Type B pancreatic cell (in vitro differentiated cells): ENCODE measurements at regions not wholly inside any gene's neighbourhood (a gene's known extent, or its start where the extent isn't known, plus 50 kb on each side); places are given as distances from the start of the nearest gene placed in this dataset.
"Not testable (repeated sequence)": the region's sequence is repeated elsewhere in the genome, so short reads cannot be mapped to it uniquely, and the experiment has no call there.

Source experiments
- DNase-seq: peaks from one replicate; pipeline ENCODE4 v3.0.0; 2021; ENCODE audit warnings: mixed read lengths; ENCODE audit not compliant: unreplicated experiment; ENCODE audit errors: extremely low spot score
- H3K27ac Mint-ChIP-seq: 2 replicates; pipeline ENCODE4 v1.8.0; 2021; ENCODE audit warnings: mild to moderate bottlenecking, mixed read lengths
- H3K27me3 Mint-ChIP-seq: 2 replicates; pipeline ENCODE4 v1.8.0; 2021; ENCODE audit warnings: mixed read lengths
- H3K36me3 Mint-ChIP-seq: 2 replicates; pipeline ENCODE4 v1.8.0; 2021; ENCODE audit warnings: mixed read lengths
- H3K4me1 Mint-ChIP-seq: one replicate; pipeline ENCODE4 v1.8.0; 2021; ENCODE audit warnings: mixed read lengths; ENCODE audit not compliant: unreplicated experiment
- H3K4me3 Mint-ChIP-seq: 2 replicates; pipeline ENCODE4 v1.8.0; 2021; ENCODE audit warnings: mild to moderate bottlenecking, mixed read lengths
- H3K9me3 Mint-ChIP-seq: 2 replicates; pipeline ENCODE4 v1.8.0; 2021; ENCODE audit warnings: mixed read lengths
- CTCF ChIP-seq: fragments of 200-600 bp; sonication (generic); conservative IDR thresholded peaks from 2 replicates; pipeline ENCODE4 v1.5.0; 2021; ENCODE audit warnings: antibody characterized with exemption, mild to moderate bottlenecking

- Mint-ChIP-seq H3K4me1 (peaks cover 12% of the 10 kb centered on the region), H3K4me3 (no peak overlapping the region), H3K27ac (no peak overlapping the region), H3K36me3 (no peaks in the 10 kb centered on the region), H3K9me3 (no peaks in the 10 kb centered on the region), H3K27me3 (peaks cover 3% of the 10 kb centered on the region)
- DNase-seq, result no peak
- TF ChIP-seq CTCF, result no peak
These were observed 352.8 kb upstream of the VSTM2A start for GRCh38 chr7:54189330-54189729.

DNA sequence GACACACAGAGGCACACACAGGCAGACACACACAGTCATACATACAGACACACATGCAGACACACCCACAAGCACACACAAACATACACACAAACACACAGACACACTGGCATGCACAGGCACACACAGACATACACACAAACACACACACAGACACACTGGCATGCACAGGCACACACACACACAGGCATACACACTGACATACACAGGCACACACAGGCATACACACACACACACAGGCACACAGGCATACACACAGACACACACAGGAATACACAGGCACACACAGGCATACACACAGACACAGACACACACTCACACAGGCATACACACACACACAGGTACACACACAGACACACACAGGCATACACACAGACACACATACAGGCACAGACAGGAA lies 340.7 kb upstream of the VSTM2A start:
- H3K27me3 Mint-ChIP-seq, result no peaks in the 10 kb centered on the region
- no peak overlapping the region for H3K4me3 Mint-ChIP-seq
- no peaks in the 10 kb centered on the region for H3K4me1 Mint-ChIP-seq
- H3K27ac Mint-ChIP-seq, result no peak overlapping the region
- no peak for TF ChIP-seq CTCF
- H3K9me3 Mint-ChIP-seq, result no peaks in the 10 kb centered on the region
- DNase-seq, result no peak
- H3K36me3 Mint-ChIP-seq, result no peaks in the 10 kb centered on the region

DNA sequence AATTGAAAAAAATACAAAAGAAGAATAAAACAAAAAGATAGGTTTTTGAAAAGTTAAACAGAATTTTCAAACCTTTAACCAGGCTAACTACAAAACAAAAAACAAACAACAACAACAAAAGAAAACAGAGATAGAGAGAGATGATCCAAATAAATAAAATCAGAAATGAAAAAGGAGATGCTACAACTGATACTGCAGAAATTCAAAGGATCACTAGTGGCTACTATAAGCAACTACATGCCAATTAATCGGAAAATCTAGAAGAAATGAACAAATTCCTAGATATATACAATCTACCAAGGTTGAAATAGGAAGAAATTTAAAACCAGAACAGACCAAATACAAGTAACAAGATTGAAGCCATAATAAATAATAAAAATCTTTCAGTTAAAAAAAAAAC lies 326.8 kb upstream of the VSTM2A start:
- Mint-ChIP-seq H3K27me3 (no peaks in the 10 kb centered on the region), H3K36me3 (no peaks in the 10 kb centered on the region), H3K4me3 (no peak overlapping the region), H3K4me1 (no peaks in the 10 kb centered on the region), H3K9me3 (peaks cover 18% of the 10 kb centered on the region), H3K27ac (no peak overlapping the region)
- TF ChIP-seq CTCF, result peak; percentile 54
- no peak for DNase-seq

DNA sequence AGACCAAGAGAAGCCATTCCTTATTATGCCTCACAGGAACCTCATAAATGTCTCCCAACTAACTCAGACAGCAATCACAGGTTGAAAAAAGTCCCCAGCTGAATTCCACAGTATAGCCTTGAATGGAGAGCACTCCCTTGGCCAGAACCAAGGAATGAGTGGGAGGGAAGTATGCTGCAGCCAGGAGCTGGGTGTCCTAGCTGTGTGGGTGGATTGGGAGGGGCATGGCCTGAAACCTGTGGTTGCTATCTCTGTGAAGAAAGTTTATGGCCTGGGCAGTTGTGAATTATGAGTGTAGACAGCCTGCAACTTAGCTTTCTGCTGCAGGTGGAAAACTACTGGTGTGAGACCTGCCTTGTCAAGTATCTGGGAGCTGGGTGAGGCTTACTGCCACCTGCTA lies 316.1 kb upstream of the VSTM2A start:
- not testable (repeated sequence) for DNase-seq, H3K4me3 Mint-ChIP-seq, H3K27ac Mint-ChIP-seq, H3K27me3 Mint-ChIP-seq, H3K4me1 Mint-ChIP-seq, H3K9me3 Mint-ChIP-seq, H3K36me3 Mint-ChIP-seq

DNA sequence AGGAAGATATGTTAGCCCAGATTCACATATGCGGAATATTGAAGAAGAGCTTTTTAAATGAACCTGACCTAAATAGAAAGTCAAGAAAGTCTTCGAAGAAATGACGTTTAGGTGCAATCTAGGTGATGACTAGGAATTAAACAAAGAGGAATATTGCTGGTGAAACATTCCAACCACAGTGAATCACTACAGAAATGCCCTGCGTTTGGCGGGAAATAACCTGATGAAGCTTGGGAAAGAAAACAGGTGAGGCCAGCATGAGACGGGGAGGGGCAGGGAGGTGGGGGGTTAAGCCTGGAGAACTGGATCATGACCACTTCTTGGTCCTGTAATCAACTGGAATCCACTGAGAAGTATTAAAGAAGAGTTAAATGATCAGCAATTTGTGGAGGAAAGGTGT lies 299.4 kb upstream of the VSTM2A start:
- H3K36me3 Mint-ChIP-seq, result no peaks in the 10 kb centered on the region
- no peak for TF ChIP-seq CTCF
- H3K27me3 Mint-ChIP-seq, result no peaks in the 10 kb centered on the region

GRCh38 chr7:54245020-54245419 lies 297.2 kb upstream of the VSTM2A start:
- Mint-ChIP-seq H3K27me3 (no peaks in the 10 kb centered on the region), H3K4me3 (no peak overlapping the region), H3K27ac (no peak overlapping the region), H3K4me1 (no peaks in the 10 kb centered on the region), H3K36me3 (no peaks in the 10 kb centered on the region), H3K9me3 (no peaks in the 10 kb centered on the region)
- no peak for TF ChIP-seq CTCF
- no peak for DNase-seq

More for the DNA sequence above, 299.4 kb upstream of the VSTM2A start:
- Mint-ChIP-seq H3K4me1 (no peaks in the 10 kb centered on the region), H3K9me3 (no peaks in the 10 kb centered on the region), H3K27ac (no peak overlapping the region), H3K4me3 (no peak overlapping the region)
- no peak for DNase-seq
